ENCODE measurements at regions not wholly inside any gene's neighbourhood (a gene's known extent, or its start where the extent isn't known, plus 50 kb on each side); places are given as distances from the start of the nearest gene placed in this dataset.
"Not testable (repeated sequence)": the region's sequence is repeated elsewhere in the genome, so short reads cannot be mapped to it uniquely, and the experiment has no call there.

DNA sequence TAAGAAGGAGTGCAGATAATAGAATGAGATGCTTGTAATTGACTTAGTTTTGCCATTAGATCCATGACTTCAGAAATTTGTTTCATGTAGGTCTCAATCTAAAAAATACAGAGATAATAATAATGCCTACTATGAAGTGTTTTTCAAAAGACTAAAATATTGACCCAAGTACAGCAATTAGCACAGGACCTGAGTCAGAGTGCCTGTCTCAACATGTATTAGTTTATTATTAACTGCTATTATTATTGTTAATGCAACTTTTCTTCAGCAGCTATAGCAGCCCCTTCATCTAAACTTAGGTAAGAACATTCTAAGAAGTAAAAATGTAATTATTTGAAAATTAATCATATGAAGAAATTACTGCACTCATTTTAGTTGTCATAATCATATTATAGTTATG is 82.9 kb upstream of the HGF start:
- Histone ChIP-seq H3K4me1 (no peaks in the 10 kb centered on the region), H3K36me3 (no peaks in the 10 kb centered on the region), H3K27me3 (no peaks in the 10 kb centered on the region), H3K4me3 (no peak overlapping the region), H3K27ac (no peak overlapping the region), H3K9me3 (no peaks in the 10 kb centered on the region)
- ATAC-seq = no peak
- no peak for TF ChIP-seq POLR2A (IDR thresholded peaks at IDR 0.05)
- no peak for TF ChIP-seq EP300 (IDR thresholded peaks at IDR 0.05)
- no peak for TF ChIP-seq POLR2AphosphoS5 (IDR thresholded peaks at IDR 0.05)
- TF ChIP-seq, protein P1, sequence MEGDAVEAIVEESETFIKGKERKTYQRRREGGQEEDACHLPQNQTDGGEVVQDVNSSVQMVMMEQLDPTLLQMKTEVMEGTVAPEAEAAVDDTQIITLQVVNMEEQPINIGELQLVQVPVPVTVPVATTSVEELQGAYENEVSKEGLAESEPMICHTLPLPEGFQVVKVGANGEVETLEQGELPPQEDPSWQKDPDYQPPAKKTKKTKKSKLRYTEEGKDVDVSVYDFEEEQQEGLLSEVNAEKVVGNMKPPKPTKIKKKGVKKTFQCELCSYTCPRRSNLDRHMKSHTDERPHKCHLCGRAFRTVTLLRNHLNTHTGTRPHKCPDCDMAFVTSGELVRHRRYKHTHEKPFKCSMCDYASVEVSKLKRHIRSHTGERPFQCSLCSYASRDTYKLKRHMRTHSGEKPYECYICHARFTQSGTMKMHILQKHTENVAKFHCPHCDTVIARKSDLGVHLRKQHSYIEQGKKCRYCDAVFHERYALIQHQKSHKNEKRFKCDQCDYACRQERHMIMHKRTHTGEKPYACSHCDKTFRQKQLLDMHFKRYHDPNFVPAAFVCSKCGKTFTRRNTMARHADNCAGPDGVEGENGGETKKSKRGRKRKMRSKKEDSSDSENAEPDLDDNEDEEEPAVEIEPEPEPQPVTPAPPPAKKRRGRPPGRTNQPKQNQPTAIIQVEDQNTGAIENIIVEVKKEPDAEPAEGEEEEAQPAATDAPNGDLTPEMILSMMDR (IDR thresholded peaks at IDR 0.05) = no peak

DNA sequence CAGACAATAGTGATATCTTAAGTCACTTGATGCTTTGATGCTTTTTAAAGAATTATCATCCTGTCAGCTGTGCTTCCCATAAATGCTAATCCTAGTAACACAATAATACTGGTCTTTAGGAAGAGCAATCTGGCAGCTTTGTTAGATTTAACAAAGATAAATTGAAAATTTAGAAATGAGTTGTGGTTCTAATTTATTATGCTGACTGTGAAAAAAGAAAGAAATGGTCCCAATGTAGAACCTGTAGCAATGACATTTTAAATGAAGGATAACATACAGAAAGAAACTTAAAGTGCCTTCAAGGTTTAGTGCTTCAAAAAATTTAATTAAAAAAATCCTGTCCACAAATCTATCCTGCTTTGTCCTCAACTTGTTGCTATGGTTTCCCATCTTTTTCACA is 81.6 kb upstream of the HGF start:
- H3K27me3 ChIP-seq = no peaks in the 10 kb centered on the region
- no peak overlapping the region for H3K4me3 ChIP-seq
- TF ChIP-seq POLR2A (IDR thresholded peaks at IDR 0.05) (no peak), EP300 (IDR thresholded peaks at IDR 0.05) (no peak), POLR2AphosphoS5 (IDR thresholded peaks at IDR 0.05) (no peak)
- TF ChIP-seq, protein P1 (IDR thresholded peaks at IDR 0.05) = no peak
- H3K36me3 ChIP-seq = no peaks in the 10 kb centered on the region
- no peaks in the 10 kb centered on the region for H3K9me3 ChIP-seq
- H3K4me1 ChIP-seq = no peaks in the 10 kb centered on the region
- no peak overlapping the region for H3K27ac ChIP-seq
- no peak for ATAC-seq

DNA sequence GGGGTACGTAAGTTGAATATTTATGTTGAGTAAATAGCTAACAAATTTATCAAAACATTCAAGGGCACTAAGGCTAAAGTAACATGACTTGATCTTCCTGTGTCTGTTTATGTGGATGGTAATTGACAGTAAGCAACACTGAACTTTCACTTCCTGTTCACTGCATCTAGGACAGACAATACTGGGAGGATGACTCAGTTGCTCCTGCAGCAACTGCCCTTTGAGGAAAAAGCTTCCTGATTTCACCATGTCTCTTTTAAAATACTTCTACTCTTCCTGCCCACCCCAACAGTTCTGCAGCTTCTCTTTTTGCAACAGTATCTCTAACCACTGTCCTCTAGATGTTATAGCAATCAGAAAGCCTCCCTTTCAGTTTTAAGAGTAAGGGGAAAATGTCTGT is 76.6 kb upstream of the HGF start:
- 38 to 81% methylated on average over 1 of the region's 1 CpG for WGBS, 2 donors (ENCODE audit: low coverage in 1 of 2)
- TF ChIP-seq POLR2A (IDR thresholded peaks at IDR 0.05) = no peak
- TF ChIP-seq POLR2AphosphoS5 (IDR thresholded peaks at IDR 0.05) = no peak
- TF ChIP-seq, protein P1 (IDR thresholded peaks at IDR 0.05) = no peak
- TF ChIP-seq EP300 (IDR thresholded peaks at IDR 0.05) = no peak
- ATAC-seq = peak; percentile 83
- no peaks in the 10 kb centered on the region for H3K27me3 ChIP-seq
- H3K4me3 ChIP-seq = no peak overlapping the region
- H3K27ac ChIP-seq = peak overlapping the region in 1 of 4 donors; percentile 24
- no peaks in the 10 kb centered on the region for H3K9me3 ChIP-seq
- no peaks in the 10 kb centered on the region for H3K36me3 ChIP-seq
- no peaks in the 10 kb centered on the region for H3K4me1 ChIP-seq

DNA sequence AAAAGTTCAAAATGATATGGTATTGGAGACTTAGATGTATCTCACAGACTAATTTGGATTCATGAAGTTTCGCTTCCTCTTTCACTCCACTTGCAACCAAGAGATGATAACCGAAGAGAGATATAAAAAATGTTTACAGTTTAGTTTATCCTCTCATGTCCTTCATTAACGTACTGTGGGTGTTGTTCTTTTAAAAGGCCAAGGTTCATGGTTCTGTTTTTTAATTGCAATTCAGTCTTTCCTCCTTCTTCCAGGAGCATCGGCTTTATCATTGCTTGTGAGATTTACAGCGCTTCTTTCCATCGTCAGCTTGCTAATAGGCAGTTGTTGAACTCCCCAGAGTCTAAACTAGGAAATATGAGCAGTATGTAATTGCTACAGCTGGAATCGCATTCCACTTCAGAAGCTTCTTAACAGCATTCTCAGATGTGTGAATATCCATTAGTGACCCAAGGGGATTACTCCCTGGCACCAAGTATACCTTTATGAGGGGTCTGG is 75.9 kb upstream of the HGF start:
- no peaks in the 10 kb centered on the region for H3K27me3 ChIP-seq
- H3K36me3 ChIP-seq = no peaks in the 10 kb centered on the region
- peak overlapping the region in 1 of 4 donors; percentile 24 for H3K27ac ChIP-seq
- 27 to 80% methylated on average over 4 to 6 of the region's 7 CpGs for WGBS, 2 donors (ENCODE audit: low coverage in 1 of 2)
- H3K9me3 ChIP-seq = no peaks in the 10 kb centered on the region
- no peaks in the 10 kb centered on the region for H3K4me1 ChIP-seq
- ATAC-seq = no peak
- no peak overlapping the region for H3K4me3 ChIP-seq
- TF ChIP-seq EP300 (IDR thresholded peaks at IDR 0.05) = no peak
- TF ChIP-seq POLR2A (IDR thresholded peaks at IDR 0.05) = no peak
- TF ChIP-seq POLR2AphosphoS5 (IDR thresholded peaks at IDR 0.05) = no peak
- TF ChIP-seq, protein P1 (IDR thresholded peaks at IDR 0.05) = no peak

DNA sequence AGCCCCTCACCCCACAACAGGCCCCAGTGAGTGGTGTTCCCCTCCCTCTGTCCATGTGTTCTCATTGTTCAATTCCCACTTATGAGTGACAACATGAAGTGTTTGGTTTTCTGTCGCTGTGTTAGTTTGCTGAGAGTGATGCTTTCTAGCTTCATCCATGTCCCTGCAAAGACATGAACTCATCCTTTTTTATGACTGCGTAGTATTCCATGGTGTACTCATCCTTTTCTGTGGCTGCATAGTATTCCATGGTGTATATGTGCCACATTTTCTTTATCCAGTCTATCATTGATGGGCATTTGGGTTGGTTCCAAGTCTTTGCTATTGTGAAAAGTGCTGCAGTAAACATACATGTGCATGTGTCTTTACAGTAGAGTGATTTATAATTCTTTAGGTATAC is 73.8 kb upstream of the HGF start:
- H3K4me1 ChIP-seq, H3K27me3 ChIP-seq, H3K4me3 ChIP-seq, H3K27ac ChIP-seq, ATAC-seq, H3K9me3 ChIP-seq, H3K36me3 ChIP-seq: not testable (repeated sequence)
- 89 to 95% methylated on average over 2 of the region's 2 CpGs for WGBS, 2 donors (ENCODE audit: low coverage in 1 of 2)

DNA sequence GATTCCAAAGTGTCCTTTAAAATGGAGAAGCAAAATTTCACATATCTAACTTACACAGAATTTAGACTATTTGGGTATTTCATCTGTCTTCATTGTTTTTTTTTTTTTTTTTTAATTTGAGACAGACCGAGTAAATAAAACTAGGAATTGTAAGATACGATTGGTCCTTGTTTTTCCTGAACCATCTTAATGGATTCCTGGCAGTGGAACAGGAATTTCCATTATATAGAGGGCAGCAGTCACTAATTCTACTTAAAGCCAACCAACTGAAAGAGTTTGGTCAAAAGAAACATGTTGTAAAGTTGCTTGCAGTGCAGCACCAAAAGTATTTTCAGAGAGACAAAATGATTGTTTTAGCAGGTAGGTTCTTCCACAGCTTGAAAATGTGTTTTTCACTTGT is 72.5 kb upstream of the HGF start:
- no peak for ATAC-seq
- no peaks in the 10 kb centered on the region for H3K27me3 ChIP-seq
- H3K9me3 ChIP-seq = no peaks in the 10 kb centered on the region
- H3K4me1 ChIP-seq = no peaks in the 10 kb centered on the region
- WGBS, 2 donors (ENCODE audit: low coverage in 1 of 2) = 25 to 60% methylated on average over 1 to 2 of the region's 2 CpGs
- H3K27ac ChIP-seq = no peak overlapping the region
- no peaks in the 10 kb centered on the region for H3K36me3 ChIP-seq
- H3K4me3 ChIP-seq = no peak overlapping the region
- TF ChIP-seq, protein P1 (IDR thresholded peaks at IDR 0.05) = no peak
- no peak for TF ChIP-seq POLR2A (IDR thresholded peaks at IDR 0.05)
- TF ChIP-seq EP300 (IDR thresholded peaks at IDR 0.05) = no peak

All from gastroesophageal sphincter (tissue), 4 donors.